ENCODE measurements at regions not wholly inside any gene's neighbourhood (a gene's known extent, or its start where the extent isn't known, plus 50 kb on each side); places are given as distances from the start of the nearest gene placed in this dataset.
"Not testable (repeated sequence)": the region's sequence is repeated elsewhere in the genome, so short reads cannot be mapped to it uniquely, and the experiment has no call there.

- Histone ChIP-seq H3K4me3 (no peak overlapping the region), H3K9ac (ENCODE audit: insufficient read length) (no peak overlapping the region), H3K36me3 (ENCODE audit: insufficient read depth, low read length) (no peaks in the 10 kb centered on the region), H3K27ac (0 out of 2 replicates have a peak overlapping the region, but pooled peaks have one; percentile 21), H3K9me3 (ENCODE audit: low read depth, low read length) (no peaks in the 10 kb centered on the region)
- peak; percentile 47 for DNase-seq (ENCODE audit: low read depth, low spot score)
- TF ChIP-seq POLR2AphosphoS5 (IDR thresholded peaks at IDR 0.05; ENCODE audit: borderline replicate concordance, low read depth, low read length) (no peak), EZH2 (IDR thresholded peaks at IDR 0.05) (no peak), FOXP2 (optimal IDR thresholded peaks at IDR 0.05; ENCODE audit: control extremely low read depth, extremely low read length, insufficient read depth) (no peak)
Observed at GRCh38 chr6:112951829-112952228, 604.7 kb downstream of the RFPL4B start.

- not testable (repeated sequence) for DNase-seq (ENCODE audit: low read depth, low spot score); H3K36me3 ChIP-seq (ENCODE audit: insufficient read depth, low read length); H3K4me3 ChIP-seq; H3K27ac ChIP-seq; H3K9me3 ChIP-seq (ENCODE audit: low read depth, low read length); H3K9ac ChIP-seq (ENCODE audit: insufficient read length)
Observed at GRCh38 chr6:112955743-112956142, 608.6 kb downstream of the RFPL4B start.

- no peak for DNase-seq (ENCODE audit: low read depth, low spot score)
- no peak overlapping the region for H3K27ac ChIP-seq
Observed at GRCh38 chr6:112956696-112957535, 609.8 kb downstream of the RFPL4B start.

GRCh38 chr6:112957536-112957916, 610.4 kb downstream of the RFPL4B start:
- no peak overlapping the region for H3K4me3 ChIP-seq
- no peak overlapping the region for H3K9ac ChIP-seq (ENCODE audit: insufficient read length)
- H3K27ac ChIP-seq = no peak overlapping the region
- H3K36me3 ChIP-seq (ENCODE audit: insufficient read depth, low read length) = no peaks in the 10 kb centered on the region
- TF ChIP-seq FOXP2 (optimal IDR thresholded peaks at IDR 0.05; ENCODE audit: control extremely low read depth, extremely low read length, insufficient read depth) (no peak), EZH2 (IDR thresholded peaks at IDR 0.05) (no peak), POLR2AphosphoS5 (IDR thresholded peaks at IDR 0.05; ENCODE audit: borderline replicate concordance, low read depth, low read length) (no peak)
- no peaks in the 10 kb centered on the region for H3K9me3 ChIP-seq (ENCODE audit: low read depth, low read length)
- DNase-seq (ENCODE audit: low read depth, low spot score) = no peak

More at GRCh38 chr6:112956696-112957535, 609.8 kb downstream of the RFPL4B start:
- H3K9ac ChIP-seq (ENCODE audit: insufficient read length) = no peak overlapping the region
- H3K4me3 ChIP-seq = no peak overlapping the region
- no peaks in the 10 kb centered on the region for H3K36me3 ChIP-seq (ENCODE audit: insufficient read depth, low read length)
- no peak for TF ChIP-seq EZH2 (IDR thresholded peaks at IDR 0.05)
- H3K9me3 ChIP-seq (ENCODE audit: low read depth, low read length) = no peaks in the 10 kb centered on the region

GRCh38 chr6:112960130-112960529, 613.0 kb downstream of the RFPL4B start:
- not testable (repeated sequence) for H3K4me3 ChIP-seq; H3K27ac ChIP-seq; H3K9ac ChIP-seq (ENCODE audit: insufficient read length); H3K36me3 ChIP-seq (ENCODE audit: insufficient read depth, low read length); H3K9me3 ChIP-seq (ENCODE audit: low read depth, low read length); DNase-seq (ENCODE audit: low read depth, low spot score)

- TF ChIP-seq POLR2AphosphoS5 (IDR thresholded peaks at IDR 0.05; ENCODE audit: borderline replicate concordance, low read depth, low read length) = no peak
- TF ChIP-seq FOXP2 (optimal IDR thresholded peaks at IDR 0.05; ENCODE audit: control extremely low read depth, extremely low read length, insufficient read depth) = no peak
- no peak for TF ChIP-seq EZH2 (IDR thresholded peaks at IDR 0.05)
- no peak overlapping the region for H3K27ac ChIP-seq
- H3K36me3 ChIP-seq (ENCODE audit: insufficient read depth, low read length) = no peaks in the 10 kb centered on the region
- H3K9me3 ChIP-seq (ENCODE audit: low read depth, low read length) = no peaks in the 10 kb centered on the region
- H3K4me3 ChIP-seq = no peak overlapping the region
- no peak for DNase-seq (ENCODE audit: low read depth, low spot score)
- H3K9ac ChIP-seq (ENCODE audit: insufficient read length) = no peak overlapping the region
Observed at GRCh38 chr6:112967974-112968373, 620.8 kb downstream of the RFPL4B start.

GRCh38 chr6:112971651-112972050, 624.5 kb downstream of the RFPL4B start:
- Histone ChIP-seq H3K4me3 (no peak overlapping the region), H3K27ac (no peak overlapping the region), H3K9ac (ENCODE audit: insufficient read length) (no peak overlapping the region), H3K36me3 (ENCODE audit: insufficient read depth, low read length) (no peaks in the 10 kb centered on the region), H3K9me3 (ENCODE audit: low read depth, low read length) (no peaks in the 10 kb centered on the region)
- TF ChIP-seq POLR2AphosphoS5 (IDR thresholded peaks at IDR 0.05; ENCODE audit: borderline replicate concordance, low read depth, low read length) = no peak
- no peak for TF ChIP-seq FOXP2 (optimal IDR thresholded peaks at IDR 0.05; ENCODE audit: control extremely low read depth, extremely low read length, insufficient read depth)
- no peak for DNase-seq (ENCODE audit: low read depth, low spot score)

- not testable (repeated sequence) for H3K9me3 ChIP-seq (ENCODE audit: low read depth, low read length); H3K4me3 ChIP-seq; DNase-seq (ENCODE audit: low read depth, low spot score); H3K9ac ChIP-seq (ENCODE audit: insufficient read length); H3K27ac ChIP-seq; H3K36me3 ChIP-seq (ENCODE audit: insufficient read depth, low read length)
Observed at GRCh38 chr6:112974931-112975330, 627.8 kb downstream of the RFPL4B start.

GRCh38 chr6:112976579-112976978, 629.4 kb downstream of the RFPL4B start:
- H3K27ac ChIP-seq; H3K9ac ChIP-seq (ENCODE audit: insufficient read length); DNase-seq (ENCODE audit: low read depth, low spot score); H3K36me3 ChIP-seq (ENCODE audit: insufficient read depth, low read length); H3K4me3 ChIP-seq; H3K9me3 ChIP-seq (ENCODE audit: low read depth, low read length): not testable (repeated sequence)

Measured in SK-N-MC (cell line).